GM18868 (cell line): ENCODE measurements at regions not wholly inside any gene's neighbourhood (a gene's known extent, or its start where the extent isn't known, plus 50 kb on each side); places are given as distances from the start of the nearest gene placed in this dataset.

Experiments
- ATAC-seq: cut with Tn5 transposase; IDR thresholded peaks from one replicate; pipeline ENCODE4 v1.9.1; 2021; ENCODE audit warnings: mild to moderate bottlenecking, moderate library complexity; ENCODE audit not compliant: unreplicated experiment

DNA sequence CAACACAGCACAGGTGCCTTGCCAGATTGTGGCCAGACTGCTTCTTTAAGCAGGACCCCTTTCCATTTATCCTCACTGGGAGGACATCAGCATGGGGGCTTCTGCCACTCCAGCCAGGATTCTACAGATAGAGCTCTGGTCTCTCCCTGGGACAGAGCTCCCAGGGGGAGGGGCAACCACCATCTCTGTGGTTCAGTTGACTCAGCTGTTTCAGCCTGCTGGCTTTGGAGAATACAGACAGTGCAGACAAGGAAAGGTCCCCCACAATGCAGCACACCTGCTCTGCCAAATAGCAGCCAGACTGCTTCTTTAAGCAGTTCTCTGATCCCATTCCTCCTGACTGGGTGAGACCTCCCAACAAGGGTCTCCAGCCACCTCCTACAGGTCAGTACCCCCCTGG is 132.8 kb downstream of the OR2K2 start:
- no peak for ATAC-seq

DNA sequence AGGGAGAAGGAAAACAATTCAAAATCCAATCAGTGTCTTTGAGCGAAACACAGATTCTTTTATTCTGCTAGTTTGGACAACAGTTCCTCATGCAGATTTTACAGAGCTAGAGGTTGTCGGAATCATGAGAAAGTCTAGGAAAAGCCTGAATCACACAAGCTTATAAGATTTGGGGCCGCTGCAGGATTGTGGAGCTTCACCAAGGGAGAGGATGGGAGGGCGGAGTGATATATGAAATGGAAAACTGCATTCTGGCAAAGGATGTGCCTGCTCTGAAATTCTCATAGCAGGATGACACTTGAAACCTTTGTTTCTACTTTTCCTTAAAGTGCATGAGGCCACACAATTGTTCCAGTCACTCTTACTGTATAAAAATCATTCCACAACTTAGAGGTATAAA is 134.3 kb downstream of the OR2K2 start:
- ATAC-seq = no peak

- no peak for ATAC-seq
These were observed 136.9 kb downstream of the OR2K2 start for GRCh38 chr9:111193095-111193494.

DNA sequence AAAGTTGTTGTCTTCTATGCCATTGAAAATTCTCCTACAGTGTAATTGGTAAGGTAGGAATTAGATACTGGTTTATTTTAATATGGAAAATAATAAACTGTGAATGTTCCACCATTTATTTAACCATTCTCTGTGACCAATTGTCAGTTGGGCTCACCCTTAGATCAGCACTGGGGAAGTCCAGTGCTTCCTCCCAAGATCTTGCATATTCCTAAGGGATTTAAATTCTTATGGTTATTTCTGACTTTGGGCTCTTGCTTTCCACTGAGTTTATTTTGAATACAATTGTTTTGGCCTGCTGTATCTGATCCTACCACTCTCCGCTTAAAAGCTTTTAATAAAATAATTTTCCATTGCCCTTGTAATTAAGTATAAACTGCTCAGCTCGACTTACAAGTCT is 137.4 kb downstream of the OR2K2 start:
- ATAC-seq = no peak

- ATAC-seq = no peak
These were observed 139.7 kb downstream of the OR2K2 start for GRCh38 chr9:111190347-111190746.

DNA sequence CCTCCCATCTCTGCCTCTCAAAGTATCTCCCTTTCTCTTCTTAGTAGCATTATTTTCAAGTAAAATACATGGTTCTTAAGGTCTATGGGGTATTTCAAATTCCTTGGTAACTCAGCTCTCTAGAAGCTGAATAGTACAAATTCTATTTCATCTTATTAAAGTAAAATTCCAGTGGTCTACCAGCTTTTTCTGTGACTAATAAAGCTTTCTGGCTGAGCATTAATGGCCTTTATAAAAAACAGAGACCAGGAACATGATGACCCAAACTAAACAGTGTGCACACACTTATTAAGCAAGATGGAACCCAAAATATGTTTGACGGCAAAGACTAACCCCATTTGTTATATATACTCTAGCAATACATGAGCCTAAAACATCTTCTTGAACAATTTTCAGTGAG is 142.6 kb downstream of the OR2K2 start:
- no peak for ATAC-seq

- ATAC-seq = no peak
These were observed 143.9 kb downstream of the OR2K2 start for GRCh38 chr9:111186021-111186530.

- no peak for ATAC-seq
These were observed 142.5 kb upstream of the LPAR1 start for GRCh38 chr9:111180811-111181210.

- no peak for ATAC-seq
These were observed 141.3 kb upstream of the LPAR1 start for GRCh38 chr9:111179577-111179976.

GRCh38 chr9:111178331-111179055 is 140.2 kb upstream of the LPAR1 start:
- ATAC-seq = no peak

GRCh38 chr9:111176511-111176910 is 138.2 kb upstream of the LPAR1 start:
- no peak for ATAC-seq

DNA sequence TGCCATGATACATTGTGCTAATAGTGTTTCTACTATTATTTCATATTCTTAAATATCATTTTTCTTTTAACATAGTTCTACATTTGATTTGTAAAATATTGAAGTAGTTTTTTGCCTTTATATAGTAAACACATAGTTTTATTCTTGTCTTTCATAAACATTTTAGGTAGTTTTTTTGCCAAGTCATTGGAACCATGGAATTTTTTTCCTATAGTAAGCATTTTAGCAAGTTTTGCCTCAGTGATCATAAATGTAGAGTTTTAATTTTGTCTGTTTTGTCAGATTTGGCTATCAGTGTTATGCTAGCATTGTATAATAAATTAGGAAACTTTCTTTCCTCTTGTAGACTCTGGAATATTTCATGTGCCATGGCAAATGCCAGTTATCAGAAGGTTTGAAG is 137.1 kb upstream of the LPAR1 start:
- ATAC-seq = no peak

GRCh38 chr9:111167341-111167740 is 129.1 kb upstream of the LPAR1 start:
- ATAC-seq = no peak

- ATAC-seq = no peak
These were observed 125.6 kb upstream of the LPAR1 start for GRCh38 chr9:111163716-111164389.

- no peak for ATAC-seq
These were observed 123.8 kb upstream of the LPAR1 start for GRCh38 chr9:111162026-111162425.

DNA sequence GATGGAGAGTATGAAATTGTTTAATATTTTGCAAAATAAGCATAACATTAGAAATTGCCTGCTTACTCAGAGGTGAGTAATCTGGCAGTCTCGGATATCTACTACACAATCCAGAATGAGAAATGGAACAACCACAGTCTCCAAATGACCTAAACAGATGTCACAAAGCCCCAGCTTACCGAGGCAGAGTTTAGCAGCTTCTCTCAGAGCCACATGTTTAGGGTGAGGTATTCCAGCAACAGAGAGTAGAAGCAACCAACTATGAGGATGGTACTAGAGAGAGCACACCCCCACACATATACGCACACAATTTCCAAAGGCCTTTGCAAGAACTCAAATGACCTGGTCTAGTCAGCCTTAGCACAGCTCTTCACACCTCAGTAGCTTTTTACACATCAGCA is 122.7 kb upstream of the LPAR1 start:
- no peak for ATAC-seq

- ATAC-seq = no peak
These were observed 120.7 kb upstream of the LPAR1 start for GRCh38 chr9:111158999-111159398.

DNA sequence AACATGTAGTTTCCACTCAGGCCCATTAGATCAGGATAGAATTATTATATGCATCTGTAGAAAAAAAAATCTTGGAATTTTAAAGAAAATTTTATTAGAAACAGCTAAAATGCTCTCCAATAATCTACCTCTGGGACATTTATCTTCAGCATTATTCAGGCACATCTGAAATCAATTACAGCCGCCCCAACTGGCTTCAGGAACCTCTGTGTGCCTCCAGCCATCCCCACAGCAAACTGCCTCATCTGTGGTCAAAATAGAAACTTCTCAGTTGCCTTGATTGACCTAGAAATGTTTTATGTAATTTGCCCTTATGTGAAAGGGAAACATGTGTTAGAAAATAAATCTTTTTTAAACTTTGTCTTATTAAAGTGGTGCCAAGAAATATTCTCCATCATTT is 120.1 kb upstream of the LPAR1 start:
- no peak for ATAC-seq

- no peak for ATAC-seq
These were observed 115.9 kb upstream of the LPAR1 start for GRCh38 chr9:111154081-111154562.

GRCh38 chr9:111152614-111153406 is 114.5 kb upstream of the LPAR1 start:
- no peak for ATAC-seq

DNA sequence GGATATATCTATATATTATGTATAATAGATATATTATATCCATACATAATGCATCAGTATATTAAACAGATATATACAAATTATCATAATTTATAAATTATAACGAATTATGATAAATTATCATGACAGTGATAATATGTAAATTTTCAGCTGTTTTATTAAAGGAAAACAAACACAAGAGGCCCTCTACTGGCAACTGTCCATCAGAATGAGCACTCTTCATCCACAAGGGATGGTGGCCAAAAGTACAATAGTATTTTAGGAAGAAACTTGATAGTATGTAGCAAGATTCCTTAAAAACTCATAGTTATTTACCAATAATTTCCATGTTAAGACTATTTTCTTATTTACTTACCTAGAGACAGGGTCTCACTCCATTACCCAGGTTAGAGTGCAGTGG is 113.3 kb upstream of the LPAR1 start:
- no peak for ATAC-seq

DNA sequence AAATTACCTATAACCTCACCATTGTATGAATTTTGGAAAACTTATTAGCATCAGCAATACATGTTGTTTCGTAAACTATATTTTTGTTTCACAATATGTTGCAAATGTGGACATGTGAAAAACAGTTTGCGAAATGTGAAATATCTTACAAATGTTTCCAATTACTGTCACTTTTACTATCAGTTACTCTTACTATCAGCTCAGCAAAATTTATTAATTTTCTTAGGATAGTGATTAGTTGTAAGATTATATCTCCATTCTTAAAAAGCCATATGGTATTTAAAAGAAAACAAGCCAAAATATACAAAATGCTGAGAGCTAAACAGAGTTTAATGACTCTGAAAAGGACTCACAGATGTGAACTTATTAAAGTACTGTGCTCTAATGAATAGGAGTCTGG is 111.9 kb upstream of the LPAR1 start:
- no peak for ATAC-seq
